Fibroblast of pulmonary artery (primary cell): ENCODE measurements at regions not wholly inside any gene's neighbourhood (a gene's known extent, or its start where the extent isn't known, plus 50 kb on each side); places are given as distances from the start of the nearest gene placed in this dataset.
A peak's percentile ranks its signal among the peaks of the same experiment; 100 is the strongest.

Experiments used
- DNase-seq: peaks from one replicate; pipeline ENCODE4 v3.0.0-alpha.2; 2010; ENCODE audit warnings: low read depth
- H3K4me3 ChIP-seq: replicated peaks from 2 replicates; pipeline ENCODE4 v1.5.1; 2011; ENCODE audit warnings: low read depth, mild to moderate bottlenecking, control low read depth, low read length, moderate library complexity
- TF ChIP-seq, protein P1 (sequence below): IDR thresholded peaks from 2 replicates; pipeline ENCODE4 v1.5.1; 2011; ENCODE audit warnings: mild to moderate bottlenecking, control low read depth, low read length, inconsistent platforms; ENCODE audit errors: missing control alignments

- H3K4me3 ChIP-seq = no peak overlapping the region
- DNase-seq = no peak
- TF ChIP-seq, protein P1, sequence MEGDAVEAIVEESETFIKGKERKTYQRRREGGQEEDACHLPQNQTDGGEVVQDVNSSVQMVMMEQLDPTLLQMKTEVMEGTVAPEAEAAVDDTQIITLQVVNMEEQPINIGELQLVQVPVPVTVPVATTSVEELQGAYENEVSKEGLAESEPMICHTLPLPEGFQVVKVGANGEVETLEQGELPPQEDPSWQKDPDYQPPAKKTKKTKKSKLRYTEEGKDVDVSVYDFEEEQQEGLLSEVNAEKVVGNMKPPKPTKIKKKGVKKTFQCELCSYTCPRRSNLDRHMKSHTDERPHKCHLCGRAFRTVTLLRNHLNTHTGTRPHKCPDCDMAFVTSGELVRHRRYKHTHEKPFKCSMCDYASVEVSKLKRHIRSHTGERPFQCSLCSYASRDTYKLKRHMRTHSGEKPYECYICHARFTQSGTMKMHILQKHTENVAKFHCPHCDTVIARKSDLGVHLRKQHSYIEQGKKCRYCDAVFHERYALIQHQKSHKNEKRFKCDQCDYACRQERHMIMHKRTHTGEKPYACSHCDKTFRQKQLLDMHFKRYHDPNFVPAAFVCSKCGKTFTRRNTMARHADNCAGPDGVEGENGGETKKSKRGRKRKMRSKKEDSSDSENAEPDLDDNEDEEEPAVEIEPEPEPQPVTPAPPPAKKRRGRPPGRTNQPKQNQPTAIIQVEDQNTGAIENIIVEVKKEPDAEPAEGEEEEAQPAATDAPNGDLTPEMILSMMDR = no peak
Observed at GRCh38 chr9:88775559-88775958, 215.7 kb upstream of the S1PR3 start.

GRCh38 chr9:88775966-88776365 is 215.3 kb upstream of the S1PR3 start:
- TF ChIP-seq, protein P1 = no peak
- H3K4me3 ChIP-seq = no peak overlapping the region

DNA sequence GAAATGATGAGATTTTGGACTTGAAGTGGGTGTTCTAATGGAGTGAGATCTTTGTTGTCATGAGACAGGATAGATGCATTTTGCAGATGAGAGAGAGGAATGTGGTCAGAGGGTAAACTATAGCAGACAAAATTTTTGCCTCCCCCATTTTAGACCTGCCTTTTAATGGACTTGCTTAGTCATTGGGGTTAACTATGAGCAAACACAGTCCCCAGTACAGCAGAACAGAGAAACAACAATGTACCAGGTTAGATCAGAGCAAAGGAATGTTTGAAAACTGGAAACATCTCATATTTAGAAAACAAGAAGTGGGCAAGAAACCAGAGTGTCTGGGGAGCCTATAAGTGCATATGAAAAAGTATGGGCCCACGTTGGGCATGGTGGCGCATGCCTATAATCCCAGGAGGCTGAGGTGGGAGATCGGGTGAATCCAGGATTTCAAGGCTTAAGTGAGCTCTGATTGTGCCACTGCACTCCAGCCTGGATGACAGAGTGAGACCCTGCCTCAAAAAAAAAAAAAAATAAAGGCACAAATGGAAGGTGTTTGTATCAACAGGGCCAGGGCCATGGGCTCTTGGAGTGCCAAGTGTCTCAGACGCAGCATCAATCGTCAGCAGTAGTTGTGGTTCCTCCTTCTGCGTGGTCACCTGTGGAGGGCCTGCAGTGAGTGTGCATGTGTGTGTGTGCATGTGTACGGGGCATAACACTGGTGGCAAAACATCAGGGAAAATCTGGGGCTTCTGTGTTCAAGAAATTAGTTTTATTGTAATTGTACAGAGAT is 214.4 kb upstream of the S1PR3 start:
- H3K4me3 ChIP-seq = no peak overlapping the region
- DNase-seq = peak; percentile 93
- TF ChIP-seq, protein P1 = no peak

More at GRCh38 chr9:88775966-88776365, 215.3 kb upstream of the S1PR3 start:
- DNase-seq = no peak

GRCh38 chr9:88777498-88778312 is 213.6 kb upstream of the S1PR3 start:
- peak; percentile 87 for DNase-seq
- TF ChIP-seq, protein P1 = no peak
- H3K4me3 ChIP-seq = no peak overlapping the region

GRCh38 chr9:88781628-88782391 is 209.5 kb upstream of the S1PR3 start:
- TF ChIP-seq, protein P1 = peak; percentile 81
- DNase-seq = peak; percentile 95

GRCh38 chr9:88782931-88783710 is 208.1 kb upstream of the S1PR3 start:
- TF ChIP-seq, protein P1 = no peak
- no peak overlapping the region for H3K4me3 ChIP-seq
- no peak for DNase-seq

More at GRCh38 chr9:88781628-88782391, 209.5 kb upstream of the S1PR3 start:
- no peak overlapping the region for H3K4me3 ChIP-seq
